HAP-1 (cell line): ENCODE measurements at regions not wholly inside any gene's neighbourhood (a gene's known extent, or its start where the extent isn't known, plus 50 kb on each side); places are given as distances from the start of the nearest gene placed in this dataset.

Experiments
- DNase-seq, 2 experiments: peaks; one replicate each; pipeline ENCODE4 v3.0.0-alpha.2; 2016 to 2020; ENCODE audit warnings: low spot score in 2 of 2
- H3K27me3 ChIP-seq: fragments of 250-450 bp; sonication (Bioruptor Pico); 2 replicates; pipeline ENCODE4 v1.5.1; 2020; ENCODE audit warnings: low read depth, mild to moderate bottlenecking, moderate library complexity
- H3K36me3 ChIP-seq: fragments of 250-450 bp; sonication (Bioruptor Pico); replicated peaks from 2 replicates; pipeline ENCODE4 v1.5.1; 2020; ENCODE audit warnings: mild to moderate bottlenecking
- H3K4me1 ChIP-seq: fragments of 250-450 bp; sonication (Bioruptor Pico); 2 replicates; pipeline ENCODE4 v1.5.1; 2020; ENCODE audit warnings: mild to moderate bottlenecking
- H3K4me3 ChIP-seq: fragments of 250-450 bp; sonication (Bioruptor Pico); 2 replicates; pipeline ENCODE4 v1.5.1; 2020; ENCODE audit warnings: mild to moderate bottlenecking, moderate library complexity
- H3K9me3 ChIP-seq: fragments of 250-450 bp; sonication (Bioruptor Pico); 2 replicates; pipeline ENCODE4 v1.5.1; 2020; ENCODE audit warnings: mild to moderate bottlenecking, moderate library complexity
- in situ Hi-C: fragments of 300-500 bp; cut with MboI; formaldehyde crosslinking; loops from 3 replicates; pipeline ENCODE4 v1.14.3; 2020; ENCODE audit warnings: low sequenced_read_pairs, inconsistent platforms, mixed read lengths

GRCh38 chr6:44708208-44708607 lies 320.7 kb downstream of the CDC5L start:
- in situ Hi-C loops: no loop called here
- DNase-seq: no peak
- H3K27me3 ChIP-seq: no peaks in the 10 kb centered on the region
- H3K9me3 ChIP-seq: no peaks in the 10 kb centered on the region
- no peaks in the 10 kb centered on the region for H3K4me1 ChIP-seq
- no peaks in the 10 kb centered on the region for H3K36me3 ChIP-seq
- no peak overlapping the region for H3K4me3 ChIP-seq

DNA sequence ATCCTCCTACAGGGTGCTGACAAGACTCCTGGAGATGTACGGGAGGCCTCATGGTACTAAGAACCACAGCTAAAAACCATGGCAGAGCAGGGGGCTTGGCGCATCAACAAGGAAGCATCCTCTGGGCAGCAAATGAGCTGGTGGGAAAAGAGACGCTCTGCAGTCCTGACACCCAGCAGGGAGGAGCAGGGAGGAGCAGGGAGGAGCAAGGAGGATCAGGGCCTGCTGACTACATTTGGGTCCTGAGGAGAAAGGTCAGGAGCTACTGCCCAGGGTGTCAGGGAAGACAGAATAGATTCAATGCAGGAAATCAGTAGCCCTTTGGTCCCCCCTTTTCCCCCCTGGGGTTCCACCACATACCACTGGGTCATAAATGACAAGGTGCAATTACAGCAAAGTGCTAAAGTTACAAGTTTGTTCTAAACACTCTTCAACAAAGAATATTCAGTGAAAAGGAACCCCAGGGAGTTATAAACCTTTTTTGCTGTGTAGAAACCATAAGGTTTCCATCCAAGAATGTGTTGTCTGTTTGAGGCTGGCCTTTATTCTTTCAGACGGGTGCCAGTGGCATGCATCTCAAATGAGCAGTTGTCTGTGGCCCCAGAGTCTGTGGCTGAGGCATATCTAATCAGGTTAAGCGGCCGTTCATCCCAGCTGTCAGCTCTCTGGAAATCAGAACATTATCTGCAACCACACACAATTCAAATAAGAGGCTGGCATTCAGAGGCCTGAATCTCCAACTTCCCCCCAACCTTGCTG lies 325.0 kb downstream of the CDC5L start:
- in situ Hi-C loops: no loop called here
- no peaks in the 10 kb centered on the region for H3K36me3 ChIP-seq

DNA sequence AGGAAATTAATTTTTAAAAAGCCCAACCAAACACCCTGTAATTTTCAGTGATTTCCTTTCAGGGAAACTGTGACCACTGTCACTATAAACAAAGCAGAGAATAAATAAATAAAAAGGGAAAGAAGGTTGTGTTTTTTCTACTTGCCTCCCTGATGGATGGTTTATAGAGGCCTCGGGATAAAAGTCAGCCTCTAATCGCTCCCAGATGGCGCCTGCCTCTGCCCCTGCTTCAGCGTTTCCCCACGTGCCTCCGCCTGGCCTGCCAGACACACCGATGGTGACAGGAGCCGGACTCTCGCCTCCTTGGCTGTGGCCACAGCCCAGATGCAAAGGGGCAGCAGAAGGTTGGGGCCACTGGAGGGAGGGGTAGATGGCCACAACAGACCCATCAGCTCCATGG lies 327.7 kb downstream of the CDC5L start:
- H3K36me3 ChIP-seq: no peaks in the 10 kb centered on the region
- in situ Hi-C loops: no loop called here
- H3K4me1 ChIP-seq: no peaks in the 10 kb centered on the region
- no peak for DNase-seq
- H3K27me3 ChIP-seq: peaks cover 2% of the 10 kb centered on the region; the same call in 1 of the 2 replicates
- no peaks in the 10 kb centered on the region for H3K9me3 ChIP-seq
- no peak overlapping the region for H3K4me3 ChIP-seq

More for the DNA sequence above, 325.0 kb downstream of the CDC5L start:
- Histone ChIP-seq H3K4me3 (no peak overlapping the region), H3K9me3 (no peaks in the 10 kb centered on the region), H3K27me3 (no peaks in the 10 kb centered on the region), H3K4me1 (no peaks in the 10 kb centered on the region)
- DNase-seq: no peak

GRCh38 chr6:44715925-44716324 lies 328.4 kb downstream of the CDC5L start:
- H3K9me3 ChIP-seq: no peaks in the 10 kb centered on the region
- no peak overlapping the region for H3K4me3 ChIP-seq
- no peak for DNase-seq
- in situ Hi-C loops: no loop called here
- H3K4me1 ChIP-seq: no peaks in the 10 kb centered on the region
- H3K27me3 ChIP-seq: peaks cover 2% of the 10 kb centered on the region; the same call in 1 of the 2 replicates
- no peaks in the 10 kb centered on the region for H3K36me3 ChIP-seq

DNA sequence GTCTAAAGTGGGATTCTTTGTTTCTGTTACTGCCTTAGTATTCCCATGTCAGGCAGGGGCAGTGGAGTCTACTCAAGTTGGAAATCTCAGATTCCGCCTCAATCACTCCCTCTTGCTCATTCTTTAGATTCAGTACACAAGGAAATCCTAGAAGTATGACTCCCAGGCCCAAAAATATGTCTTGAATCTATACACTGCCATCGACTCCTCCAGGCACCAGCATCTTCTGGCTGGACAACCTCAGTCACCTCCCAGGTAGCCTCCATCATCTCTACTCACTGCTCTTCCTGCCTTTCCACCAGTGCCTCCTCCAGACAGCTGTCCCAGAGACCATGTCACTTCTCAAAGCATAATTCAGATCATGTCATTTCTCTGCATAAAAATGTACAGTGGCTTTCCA lies 329.9 kb downstream of the CDC5L start:
- Histone ChIP-seq H3K4me1 (no peaks in the 10 kb centered on the region), H3K36me3 (no peaks in the 10 kb centered on the region), H3K4me3 (no peak overlapping the region), H3K27me3 (peaks cover 2% of the 10 kb centered on the region; the same call in 1 of the 2 replicates), H3K9me3 (no peaks in the 10 kb centered on the region)
- no peak for DNase-seq
- in situ Hi-C loops: no loop called here

DNA sequence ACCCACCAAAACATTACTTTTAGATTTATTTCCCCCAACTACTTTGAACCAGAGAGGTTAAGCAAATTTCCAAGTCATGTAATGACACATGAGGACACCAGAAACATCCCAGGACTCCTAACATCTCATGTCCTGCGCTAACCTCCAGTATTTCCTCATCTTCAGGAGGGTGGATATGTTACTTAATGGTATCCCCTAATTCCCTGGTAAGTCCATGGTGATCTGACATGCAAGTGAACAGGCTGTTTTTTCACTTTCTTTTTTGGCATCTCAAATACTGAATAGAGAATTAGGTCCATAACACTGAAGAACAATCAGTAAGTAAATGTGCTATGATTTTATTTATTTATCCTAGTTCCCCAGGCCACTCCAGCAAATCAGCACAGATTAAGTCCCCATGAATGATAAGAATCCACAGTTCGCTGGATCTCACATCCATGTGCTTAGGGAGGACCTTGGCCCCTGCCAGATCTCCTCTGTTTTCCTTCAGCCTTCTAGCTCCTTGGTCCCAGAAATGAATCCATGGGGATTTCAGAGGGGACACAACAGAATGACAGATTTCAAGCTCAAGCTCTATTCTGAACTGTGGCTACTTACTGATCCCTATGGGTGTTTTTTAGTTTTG lies 334.6 kb downstream of the CDC5L start:
- Histone ChIP-seq H3K4me3 (no peak overlapping the region), H3K9me3 (no peaks in the 10 kb centered on the region), H3K36me3 (no peaks in the 10 kb centered on the region), H3K27me3 (peaks cover 4% of the 10 kb centered on the region; the same call in 1 of the 2 replicates), H3K4me1 (no peaks in the 10 kb centered on the region)
- in situ Hi-C loops: no loop called here
- no peak for DNase-seq

- H3K36me3 ChIP-seq: no peaks in the 10 kb centered on the region
- H3K4me1 ChIP-seq: no peaks in the 10 kb centered on the region
- H3K27me3 ChIP-seq: peaks cover 4% of the 10 kb centered on the region; the same call in 1 of the 2 replicates
- in situ Hi-C loops: no loop called here
- DNase-seq: no peak
- no peaks in the 10 kb centered on the region for H3K9me3 ChIP-seq
- no peak overlapping the region for H3K4me3 ChIP-seq
These were observed 335.2 kb downstream of the CDC5L start for GRCh38 chr6:44722736-44723135.

- no peaks in the 10 kb centered on the region for H3K4me1 ChIP-seq
- H3K27me3 ChIP-seq: peaks cover 4% of the 10 kb centered on the region; the same call in 1 of the 2 replicates
- H3K36me3 ChIP-seq: no peaks in the 10 kb centered on the region
- DNase-seq: no peak
- no peaks in the 10 kb centered on the region for H3K9me3 ChIP-seq
- in situ Hi-C loops: no loop called here
- no peak overlapping the region for H3K4me3 ChIP-seq
These were observed 336.1 kb downstream of the CDC5L start for GRCh38 chr6:44723439-44724197.

DNA sequence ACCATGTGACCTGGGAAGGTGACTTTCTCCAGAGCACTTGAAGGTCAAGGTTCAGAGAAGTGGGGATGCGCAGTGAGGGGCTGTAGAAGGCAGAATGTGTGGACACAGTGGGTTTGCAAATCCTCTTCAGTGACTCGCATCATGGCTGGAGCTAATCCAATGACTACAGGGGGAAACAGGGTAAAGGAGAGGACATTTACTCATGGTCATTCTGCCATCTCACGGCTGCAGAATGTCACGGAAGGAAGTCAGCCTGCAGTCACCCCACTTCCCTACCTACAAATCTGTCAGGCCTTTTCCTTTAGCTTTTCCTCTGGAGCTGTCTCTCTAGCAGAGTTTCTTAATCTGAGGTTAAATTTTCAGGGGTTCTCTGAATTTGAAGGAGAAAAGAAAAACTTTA lies 337.6 kb downstream of the CDC5L start:
- H3K36me3 ChIP-seq: no peaks in the 10 kb centered on the region
- H3K4me1 ChIP-seq: no peaks in the 10 kb centered on the region
- no peak for DNase-seq
- no peak overlapping the region for H3K4me3 ChIP-seq
- no peaks in the 10 kb centered on the region for H3K9me3 ChIP-seq
- in situ Hi-C loops: no loop called here
- 0 out of 2 replicates have a peak, but pooled peaks cover 2% of the 10 kb centered on the region for H3K27me3 ChIP-seq

DNA sequence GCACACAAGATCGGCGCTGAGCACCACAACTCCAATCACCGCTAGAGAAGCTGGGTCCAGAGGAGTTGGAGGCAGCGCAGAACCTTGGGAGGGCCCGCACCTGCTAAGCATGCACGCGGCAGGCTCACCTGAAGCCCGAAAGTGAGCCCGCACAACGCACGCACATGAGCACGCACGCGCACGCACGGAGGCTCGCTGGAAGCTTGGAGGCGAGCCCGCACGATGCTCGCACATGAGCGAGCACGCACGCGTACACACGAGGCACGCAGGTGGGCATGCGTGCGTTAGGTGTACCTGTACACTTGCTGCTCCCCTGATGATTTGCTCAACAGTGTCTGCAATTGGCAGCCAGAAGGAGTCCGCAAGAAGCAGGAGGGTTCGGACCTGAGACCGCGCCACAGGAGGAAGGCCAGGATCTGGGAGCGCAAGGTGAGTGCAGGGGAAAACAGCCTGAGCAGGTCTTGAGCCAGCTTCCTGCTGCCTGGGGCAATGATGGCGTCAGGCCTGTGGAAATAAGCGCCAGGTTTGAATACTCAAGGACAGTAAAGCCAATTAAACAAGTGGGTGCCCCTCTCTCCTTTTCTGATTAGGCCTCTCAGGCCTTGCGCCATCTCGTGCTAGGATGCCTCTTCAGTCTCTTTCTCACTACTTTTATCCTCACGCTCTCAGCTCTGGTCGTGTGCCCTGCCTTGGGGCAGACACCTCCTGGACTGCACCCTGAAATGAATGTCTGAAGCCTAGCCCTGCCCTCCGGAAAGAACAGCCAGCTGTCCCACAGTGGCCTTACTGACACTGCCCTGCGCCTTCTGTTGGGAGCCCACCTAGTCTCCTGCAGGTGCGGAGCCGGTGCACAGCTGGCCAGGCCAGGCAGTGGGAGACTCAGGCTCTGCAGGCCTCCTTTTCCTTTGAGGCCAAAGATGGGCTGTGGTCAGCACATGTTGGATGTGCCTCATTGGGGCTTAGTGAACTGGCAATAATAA lies 340.4 kb downstream of the CDC5L start:
- H3K36me3 ChIP-seq: no peaks in the 10 kb centered on the region
- no peaks in the 10 kb centered on the region for H3K9me3 ChIP-seq
- H3K27me3 ChIP-seq: 0 out of 2 replicates have a peak, but pooled peaks cover 2% of the 10 kb centered on the region
- DNase-seq: no peak
- in situ Hi-C loops: no loop called here
- H3K4me1 ChIP-seq: no peaks in the 10 kb centered on the region
- no peak overlapping the region for H3K4me3 ChIP-seq

GRCh38 chr6:44730771-44731391 lies 343.4 kb downstream of the CDC5L start:
- Histone ChIP-seq H3K4me3 (no peak overlapping the region), H3K27me3 (no peaks in the 10 kb centered on the region), H3K36me3 (no peaks in the 10 kb centered on the region), H3K9me3 (no peaks in the 10 kb centered on the region), H3K4me1 (no peaks in the 10 kb centered on the region)
- no peak for DNase-seq
- in situ Hi-C loops: no loop called here

GRCh38 chr6:44731485-44732095 lies 344.1 kb downstream of the CDC5L start:
- Histone ChIP-seq H3K27me3 (no peaks in the 10 kb centered on the region), H3K9me3 (no peaks in the 10 kb centered on the region), H3K4me3 (no peak overlapping the region), H3K4me1 (no peaks in the 10 kb centered on the region), H3K36me3 (no peaks in the 10 kb centered on the region)
- no peak for DNase-seq
- in situ Hi-C loops: no loop called here
